ENCODE measurements at regions not wholly inside any gene's neighbourhood (a gene's known extent, or its start where the extent isn't known, plus 50 kb on each side); places are given as distances from the start of the nearest gene placed in this dataset.

DNA sequence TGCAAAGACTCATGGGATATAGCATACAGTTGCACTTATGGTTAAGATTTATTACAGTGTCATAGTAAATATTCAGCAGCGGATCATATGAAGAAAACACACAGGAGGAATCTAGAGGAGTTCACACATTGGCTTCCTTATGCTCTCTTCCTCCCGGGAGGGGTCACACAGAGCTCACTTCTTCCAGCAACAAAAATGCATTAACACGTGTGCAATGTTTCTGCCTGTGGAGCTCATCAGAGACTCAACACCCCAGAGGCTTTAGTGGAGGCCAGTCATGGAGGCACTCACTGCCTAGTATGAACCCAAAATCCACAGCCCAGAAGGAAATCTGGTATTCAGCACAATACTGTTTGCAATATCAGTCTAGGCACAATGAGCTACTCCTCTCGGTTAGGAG is 202.8 kb upstream of the PRSS1 start:
- no peak overlapping the region for H3K9ac ChIP-seq (ENCODE audit: low read length in 5 of 5)
- no peaks in the 10 kb centered on the region for H3K27me3 ChIP-seq (ENCODE audit: control insufficient read depth in 5 of 5, insufficient read depth in 4 of 5, low read length in 5 of 5)
- no peak overlapping the region for H3K27ac ChIP-seq (ENCODE audit: low read depth, low read length)
- no peaks in the 10 kb centered on the region for H3K4me1 ChIP-seq (ENCODE audit: control insufficient read depth in 5 of 5, insufficient read depth in 5 of 5, low read length in 5 of 5)
- H3K9me3 ChIP-seq (ENCODE audit: control insufficient read depth in 5 of 5, low read length in 5 of 5) = no peaks in the 10 kb centered on the region
- H3K36me3 ChIP-seq (ENCODE audit: control insufficient read depth in 5 of 5, insufficient read depth in 5 of 5, low read length in 5 of 5) = no peaks in the 10 kb centered on the region
- no peak overlapping the region for H3K4me3 ChIP-seq (ENCODE audit: low read depth in 1 of 5, low read length in 5 of 5)

DNA sequence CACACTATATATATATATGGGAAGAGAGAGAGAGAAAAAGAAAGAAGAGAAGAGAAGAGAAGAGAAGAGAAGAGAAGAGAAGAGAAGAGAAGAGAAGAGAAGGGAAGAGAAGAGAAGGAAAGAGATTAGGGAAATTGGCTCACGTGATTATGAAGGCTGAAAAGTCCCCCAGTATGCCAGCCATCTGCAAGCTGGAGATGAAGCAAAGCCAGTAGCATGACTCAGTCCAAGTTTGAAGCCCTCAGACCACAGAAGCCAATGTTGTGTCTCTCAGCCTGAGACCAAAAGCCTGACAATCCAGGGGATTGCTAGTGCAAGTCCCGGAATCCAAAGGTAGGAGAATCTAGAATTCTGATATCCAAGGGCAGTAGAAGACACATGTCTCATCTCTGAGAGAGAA is 206.3 kb upstream of the PRSS1 start:
- no peak overlapping the region for H3K4me3 ChIP-seq (ENCODE audit: low read depth in 1 of 5, low read length in 5 of 5)
- no peaks in the 10 kb centered on the region for H3K4me1 ChIP-seq (ENCODE audit: control insufficient read depth in 5 of 5, insufficient read depth in 5 of 5, low read length in 5 of 5)
- no peak overlapping the region for H3K27ac ChIP-seq (ENCODE audit: low read depth, low read length)
- H3K27me3 ChIP-seq (ENCODE audit: control insufficient read depth in 5 of 5, insufficient read depth in 4 of 5, low read length in 5 of 5) = no peaks in the 10 kb centered on the region
- H3K36me3 ChIP-seq (ENCODE audit: control insufficient read depth in 5 of 5, insufficient read depth in 5 of 5, low read length in 5 of 5) = no peaks in the 10 kb centered on the region
- H3K9ac ChIP-seq (ENCODE audit: low read length in 5 of 5) = no peak overlapping the region
- H3K9me3 ChIP-seq (ENCODE audit: control insufficient read depth in 5 of 5, low read length in 5 of 5) = no peaks in the 10 kb centered on the region

DNA sequence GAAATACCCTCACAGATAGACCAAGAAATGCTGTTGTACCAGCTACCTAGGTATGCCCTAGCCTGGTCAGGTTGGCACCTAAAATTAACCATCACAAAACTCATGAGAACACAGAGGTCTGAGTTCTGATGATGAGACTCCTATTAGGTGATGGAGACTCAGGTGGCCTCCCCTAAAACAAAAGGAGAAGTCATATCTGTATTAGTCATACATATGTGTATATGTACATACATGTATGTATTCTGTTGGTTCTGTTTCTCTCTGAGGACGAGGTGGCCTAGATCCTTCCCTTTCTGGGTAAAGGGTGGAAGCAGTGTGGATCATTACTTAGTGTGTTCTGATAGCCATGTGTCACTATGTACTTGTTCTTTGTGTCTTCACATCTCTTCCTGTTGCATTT is 207.2 kb upstream of the PRSS1 start:
- Histone ChIP-seq H3K36me3 (ENCODE audit: control insufficient read depth in 5 of 5, insufficient read depth in 5 of 5, low read length in 5 of 5) (no peaks in the 10 kb centered on the region), H3K27me3 (ENCODE audit: control insufficient read depth in 5 of 5, insufficient read depth in 4 of 5, low read length in 5 of 5) (no peaks in the 10 kb centered on the region), H3K4me1 (ENCODE audit: control insufficient read depth in 5 of 5, insufficient read depth in 5 of 5, low read length in 5 of 5) (no peaks in the 10 kb centered on the region), H3K9ac (ENCODE audit: low read length in 5 of 5) (no peak overlapping the region), H3K4me3 (ENCODE audit: low read depth in 1 of 5, low read length in 5 of 5) (no peak overlapping the region), H3K9me3 (ENCODE audit: control insufficient read depth in 5 of 5, low read length in 5 of 5) (no peaks in the 10 kb centered on the region), H3K27ac (ENCODE audit: low read depth, low read length) (no peak overlapping the region)

DNA sequence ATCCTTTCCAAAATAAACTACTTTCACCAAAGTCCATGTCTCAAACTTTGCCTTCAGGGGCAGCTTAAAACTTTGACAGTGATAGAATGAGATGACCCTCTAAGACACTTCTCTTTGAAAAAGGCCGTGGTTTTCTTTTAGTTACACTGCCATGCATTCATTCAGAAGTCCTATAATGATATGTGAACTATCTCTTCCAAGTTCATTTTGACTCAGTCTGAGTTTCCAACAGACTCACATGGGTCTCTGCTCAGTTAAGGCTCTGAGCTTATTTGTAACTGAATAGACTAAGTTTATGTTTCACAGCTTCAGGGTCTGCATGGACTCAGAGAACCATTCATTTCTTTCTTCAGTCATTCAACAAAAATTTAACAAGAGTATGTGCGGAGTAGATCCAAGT is 208.9 kb upstream of the PRSS1 start:
- no peak overlapping the region for H3K4me3 ChIP-seq (ENCODE audit: low read depth in 1 of 5, low read length in 5 of 5)
- no peaks in the 10 kb centered on the region for H3K36me3 ChIP-seq (ENCODE audit: control insufficient read depth in 5 of 5, insufficient read depth in 5 of 5, low read length in 5 of 5)
- H3K27ac ChIP-seq (ENCODE audit: low read depth, low read length) = no peak overlapping the region
- H3K9ac ChIP-seq (ENCODE audit: low read length in 5 of 5) = no peak overlapping the region
- H3K4me1 ChIP-seq (ENCODE audit: control insufficient read depth in 5 of 5, insufficient read depth in 5 of 5, low read length in 5 of 5) = peaks cover 0 to 2% (median under 1%) of the 10 kb centered on the region in 5 donors
- H3K27me3 ChIP-seq (ENCODE audit: control insufficient read depth in 5 of 5, insufficient read depth in 4 of 5, low read length in 5 of 5) = no peaks in the 10 kb centered on the region
- H3K9me3 ChIP-seq (ENCODE audit: control insufficient read depth in 5 of 5, low read length in 5 of 5) = no peaks in the 10 kb centered on the region

DNA sequence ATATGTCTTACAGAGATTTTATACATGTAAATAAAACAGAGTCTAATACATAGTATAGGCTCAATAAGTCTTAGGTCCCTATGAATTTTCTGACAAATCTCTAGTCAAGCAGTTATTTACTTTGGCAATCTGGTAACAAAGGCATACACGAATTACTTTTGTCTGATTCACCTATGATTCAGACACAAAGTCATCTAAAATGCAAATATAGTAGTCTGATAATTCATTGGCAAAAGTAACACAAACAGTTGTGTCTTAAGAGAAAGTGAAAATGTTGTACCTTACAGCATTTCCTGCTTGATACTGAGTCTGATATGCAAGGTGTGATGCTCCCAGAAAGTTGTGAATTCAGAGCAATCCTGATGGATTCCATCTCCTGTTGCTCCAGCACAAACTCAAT is 209.4 kb upstream of the PRSS1 start:
- H3K27ac ChIP-seq (ENCODE audit: low read depth, low read length) = no peak overlapping the region
- H3K4me3 ChIP-seq (ENCODE audit: low read depth in 1 of 5, low read length in 5 of 5) = no peak overlapping the region
- H3K9me3 ChIP-seq (ENCODE audit: control insufficient read depth in 5 of 5, low read length in 5 of 5) = no peaks in the 10 kb centered on the region
- H3K9ac ChIP-seq (ENCODE audit: low read length in 5 of 5) = no peak overlapping the region
- H3K36me3 ChIP-seq (ENCODE audit: control insufficient read depth in 5 of 5, insufficient read depth in 5 of 5, low read length in 5 of 5) = no peaks in the 10 kb centered on the region
- H3K27me3 ChIP-seq (ENCODE audit: control insufficient read depth in 5 of 5, insufficient read depth in 4 of 5, low read length in 5 of 5) = no peaks in the 10 kb centered on the region
- H3K4me1 ChIP-seq (ENCODE audit: control insufficient read depth in 5 of 5, insufficient read depth in 5 of 5, low read length in 5 of 5) = peaks cover 0 to 6% (median 4%) of the 10 kb centered on the region in 5 donors

DNA sequence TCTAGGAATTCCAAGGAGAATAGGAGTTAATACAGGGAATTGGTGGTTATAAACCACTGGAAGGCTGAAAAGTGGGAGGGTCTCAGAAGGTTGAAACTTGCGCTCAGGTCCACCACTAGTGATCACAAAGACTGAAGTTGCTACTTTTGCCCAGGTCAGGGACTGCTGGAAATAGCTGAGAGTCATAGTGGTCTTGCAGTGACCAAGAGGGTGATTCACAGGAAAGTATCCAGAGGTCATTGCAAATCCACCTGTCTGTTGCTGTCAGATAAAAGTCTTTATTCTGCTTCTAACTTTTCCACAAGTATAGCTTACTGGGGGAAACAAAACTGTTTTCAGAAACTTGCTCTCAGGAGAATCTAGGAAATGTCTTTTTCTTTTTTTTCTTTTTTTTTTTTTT is 211.5 kb upstream of the PRSS1 start:
- no peak overlapping the region for H3K4me3 ChIP-seq (ENCODE audit: low read depth in 1 of 5, low read length in 5 of 5)
- H3K9me3 ChIP-seq (ENCODE audit: control insufficient read depth in 5 of 5, low read length in 5 of 5) = no peaks in the 10 kb centered on the region
- peaks cover 0 to 6% (median 4%) of the 10 kb centered on the region in 5 donors for H3K4me1 ChIP-seq (ENCODE audit: control insufficient read depth in 5 of 5, insufficient read depth in 5 of 5, low read length in 5 of 5)
- H3K9ac ChIP-seq (ENCODE audit: low read length in 5 of 5) = no peak overlapping the region
- no peaks in the 10 kb centered on the region for H3K27me3 ChIP-seq (ENCODE audit: control insufficient read depth in 5 of 5, insufficient read depth in 4 of 5, low read length in 5 of 5)
- H3K36me3 ChIP-seq (ENCODE audit: control insufficient read depth in 5 of 5, insufficient read depth in 5 of 5, low read length in 5 of 5) = no peaks in the 10 kb centered on the region
- no peak overlapping the region for H3K27ac ChIP-seq (ENCODE audit: low read depth, low read length)

DNA sequence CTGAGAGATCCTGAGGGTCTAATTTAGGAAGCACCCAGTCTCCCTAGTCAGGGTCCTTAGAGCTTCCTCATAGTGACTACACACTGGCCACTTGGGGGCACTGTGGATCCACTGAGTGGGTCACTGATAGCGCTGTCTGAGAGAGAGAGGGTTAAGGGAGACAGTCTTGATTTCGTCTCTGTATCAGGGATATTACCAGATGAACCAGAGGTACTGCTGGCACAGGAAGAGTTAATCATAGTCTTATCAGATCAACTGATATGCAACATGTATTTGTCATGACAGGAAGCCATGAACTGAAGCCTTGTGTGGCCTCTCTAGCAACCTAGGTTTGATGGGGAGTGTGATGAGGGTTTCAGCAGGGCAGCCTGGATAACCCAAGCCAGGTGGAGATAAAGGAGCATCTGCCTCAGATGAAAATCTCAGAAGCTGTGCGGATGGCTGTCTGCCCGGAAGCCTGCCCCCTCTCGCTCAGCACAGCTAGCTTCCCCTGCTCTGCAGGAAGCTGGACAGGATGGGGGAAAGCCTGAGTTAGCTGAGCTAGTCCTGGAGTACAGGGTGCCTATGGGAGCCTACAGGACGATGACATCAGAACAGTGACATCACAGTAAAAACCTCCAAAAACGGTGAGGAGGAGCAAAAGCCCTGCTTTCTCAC is 214.0 kb upstream of the PRSS1 start:
- Histone ChIP-seq H3K4me3 (ENCODE audit: low read depth in 1 of 5, low read length in 5 of 5) (no peak overlapping the region), H3K9ac (ENCODE audit: low read length in 5 of 5) (no peak overlapping the region), H3K36me3 (ENCODE audit: control insufficient read depth in 5 of 5, insufficient read depth in 5 of 5, low read length in 5 of 5) (no peaks in the 10 kb centered on the region), H3K4me1 (ENCODE audit: control insufficient read depth in 5 of 5, insufficient read depth in 5 of 5, low read length in 5 of 5) (peaks cover 0 to 6% (median 4%) of the 10 kb centered on the region in 5 donors), H3K9me3 (ENCODE audit: control insufficient read depth in 5 of 5, low read length in 5 of 5) (no peaks in the 10 kb centered on the region), H3K27me3 (ENCODE audit: control insufficient read depth in 5 of 5, insufficient read depth in 4 of 5, low read length in 5 of 5) (no peaks in the 10 kb centered on the region), H3K27ac (ENCODE audit: low read depth, low read length) (no peak overlapping the region)

DNA sequence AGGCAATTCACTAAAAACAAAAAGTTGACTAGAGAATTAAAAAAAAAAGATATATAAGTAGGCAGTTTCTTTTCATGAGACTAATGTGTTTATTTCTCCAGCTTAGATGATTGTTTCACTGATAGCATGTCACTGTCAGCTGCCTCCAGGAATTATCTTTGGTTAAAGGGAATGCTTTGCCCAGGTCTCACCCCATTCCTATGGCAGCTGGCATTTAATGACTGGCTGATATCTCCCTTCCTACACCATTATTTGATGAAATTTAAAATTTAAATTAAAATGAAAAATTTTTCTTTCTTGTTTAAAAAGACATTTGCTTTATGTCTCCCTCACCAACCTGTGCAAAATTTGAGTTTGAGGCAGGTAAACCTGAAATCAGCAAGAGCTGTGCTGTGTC is 214.5 kb upstream of the PRSS1 start:
- Histone ChIP-seq H3K4me1 (ENCODE audit: control insufficient read depth in 5 of 5, insufficient read depth in 5 of 5, low read length in 5 of 5) (peaks cover 0 to 6% (median 4%) of the 10 kb centered on the region in 5 donors), H3K27ac (ENCODE audit: low read depth, low read length) (no peak overlapping the region), H3K27me3 (ENCODE audit: control insufficient read depth in 5 of 5, insufficient read depth in 4 of 5, low read length in 5 of 5) (peaks cover 0 to under 1% (median 0%) of the 10 kb centered on the region in 5 donors)

DNA sequence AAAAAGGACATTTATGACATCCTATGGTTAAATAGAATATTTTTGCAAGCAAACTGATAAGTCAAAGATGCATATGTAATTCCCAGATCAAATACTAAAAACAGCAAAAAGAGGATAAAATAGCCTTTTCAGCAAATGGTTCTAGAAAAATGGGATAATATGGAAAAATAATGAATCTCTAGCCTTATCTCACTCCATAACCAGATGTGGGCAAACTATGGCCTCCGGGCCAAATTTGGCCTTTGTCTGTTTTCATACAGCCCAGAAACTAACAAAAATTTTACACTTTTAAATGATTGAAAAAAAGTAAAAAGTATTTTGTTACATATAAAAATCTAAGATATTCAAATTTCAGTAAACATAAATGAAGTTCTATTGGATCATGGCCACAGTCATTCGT is 215.4 kb upstream of the PRSS1 start:
- H3K27me3 ChIP-seq (ENCODE audit: control insufficient read depth in 5 of 5, insufficient read depth in 4 of 5, low read length in 5 of 5) = peaks cover 3 to 8% (median 7%) of the 10 kb centered on the region in 5 donors
- H3K9ac ChIP-seq (ENCODE audit: low read length in 5 of 5) = no peak overlapping the region
- H3K4me3 ChIP-seq (ENCODE audit: low read depth in 1 of 5, low read length in 5 of 5) = no peak overlapping the region
- H3K9me3 ChIP-seq (ENCODE audit: control insufficient read depth in 5 of 5, low read length in 5 of 5) = no peaks in the 10 kb centered on the region
- no peak overlapping the region for H3K27ac ChIP-seq (ENCODE audit: low read depth, low read length)
- H3K36me3 ChIP-seq (ENCODE audit: control insufficient read depth in 5 of 5, insufficient read depth in 5 of 5, low read length in 5 of 5) = no peaks in the 10 kb centered on the region
- H3K4me1 ChIP-seq (ENCODE audit: control insufficient read depth in 5 of 5, insufficient read depth in 5 of 5, low read length in 5 of 5) = peaks cover 0 to 6% (median 4%) of the 10 kb centered on the region in 5 donors

More for the DNA sequence above, 214.5 kb upstream of the PRSS1 start:
- H3K9me3 ChIP-seq (ENCODE audit: control insufficient read depth in 5 of 5, low read length in 5 of 5) = no peaks in the 10 kb centered on the region
- no peak overlapping the region for H3K4me3 ChIP-seq (ENCODE audit: low read depth in 1 of 5, low read length in 5 of 5)
- no peak overlapping the region for H3K9ac ChIP-seq (ENCODE audit: low read length in 5 of 5)
- H3K36me3 ChIP-seq (ENCODE audit: control insufficient read depth in 5 of 5, insufficient read depth in 5 of 5, low read length in 5 of 5) = no peaks in the 10 kb centered on the region

DNA sequence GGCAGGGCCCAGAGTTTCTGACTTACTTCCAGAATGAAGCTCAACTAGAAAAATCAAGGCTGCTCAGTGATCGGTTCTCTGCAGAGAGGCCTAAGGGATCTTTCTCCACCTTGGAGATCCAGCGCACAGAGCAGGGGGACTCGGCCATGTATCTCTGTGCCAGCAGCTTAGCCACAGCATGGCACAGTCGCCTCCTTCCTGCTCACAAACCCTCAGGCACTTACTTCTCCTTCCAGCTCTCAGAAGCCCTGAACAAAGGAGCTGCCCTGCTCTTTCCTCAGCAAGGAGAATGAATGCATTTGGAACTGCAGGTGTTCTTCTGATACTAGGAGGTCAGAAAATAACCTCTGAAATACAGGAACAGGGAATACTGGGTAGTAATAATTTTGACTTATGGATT is 219.7 kb upstream of the PRSS1 start:
- Histone ChIP-seq H3K36me3 (ENCODE audit: control insufficient read depth in 5 of 5, insufficient read depth in 5 of 5, low read length in 5 of 5) (no peaks in the 10 kb centered on the region), H3K4me3 (ENCODE audit: low read depth in 1 of 5, low read length in 5 of 5) (no peak overlapping the region), H3K27me3 (ENCODE audit: control insufficient read depth in 5 of 5, insufficient read depth in 4 of 5, low read length in 5 of 5) (peaks cover 5 to 23% (median 15%) of the 10 kb centered on the region in 5 donors), H3K9me3 (ENCODE audit: control insufficient read depth in 5 of 5, low read length in 5 of 5) (no peaks in the 10 kb centered on the region), H3K27ac (ENCODE audit: low read depth, low read length) (no peak overlapping the region), H3K4me1 (ENCODE audit: control insufficient read depth in 5 of 5, insufficient read depth in 5 of 5, low read length in 5 of 5) (peaks cover 0 to 2% (median 0%) of the 10 kb centered on the region in 5 donors), H3K9ac (ENCODE audit: low read length in 5 of 5) (no peak overlapping the region)

Data from subcutaneous abdominal adipose tissue (tissue), 5 donors.